AG04450 (cell line): ENCODE measurements at regions not wholly inside any gene's neighbourhood (a gene's known extent, or its start where the extent isn't known, plus 50 kb on each side); places are given as distances from the start of the nearest gene placed in this dataset.

Experiments
- CTCF ChIA-PET: fragments of 300-600, 350-600 bp; formaldehyde crosslinking; extraction: SDS; loops from one replicate; lab custom pipeline; 2022; ENCODE audit warnings: antibody characterized with exemption, inconsistent platforms; lab: Charles Lee
- POLR2A ChIA-PET: fragments of 350-600 bp; formaldehyde crosslinking; extraction: SDS; loops from one replicate; lab custom pipeline; 2021; ENCODE audit warnings: antibody characterized with exemption, inconsistent platforms; lab: Yijun Ruan, JAX
- DNase-seq: peaks from one replicate; pipeline ENCODE4 v3.0.0-alpha.2; 2011; ENCODE audit warnings: low read depth, low spot score
- H3K27ac ChIP-seq: one replicate; pipeline ENCODE4 v1.5.1; 2012; ENCODE audit warnings: low read depth, low read length, control low read depth
- H3K27me3 ChIP-seq: one replicate; pipeline ENCODE4 v1.6.0; 2012; ENCODE audit warnings: low read length; ENCODE audit not compliant: control insufficient read depth, insufficient read depth
- H3K4me3 ChIP-seq: 2 replicates; pipeline ENCODE4 v1.5.1; 2011; ENCODE audit warnings: mild to moderate bottlenecking, low read depth, low read length, control low read depth
- H3K9me3 ChIP-seq: 2 replicates; pipeline ENCODE4 v1.5.1; 2012; ENCODE audit warnings: low read length; ENCODE audit not compliant: control insufficient read depth, insufficient read depth
- TF ChIP-seq, protein P1 (sequence below): IDR thresholded peaks from 2 replicates; pipeline ENCODE4 v1.5.1; 2011; ENCODE audit warnings: low read depth, low read length, control low read depth, inconsistent platforms

DNA sequence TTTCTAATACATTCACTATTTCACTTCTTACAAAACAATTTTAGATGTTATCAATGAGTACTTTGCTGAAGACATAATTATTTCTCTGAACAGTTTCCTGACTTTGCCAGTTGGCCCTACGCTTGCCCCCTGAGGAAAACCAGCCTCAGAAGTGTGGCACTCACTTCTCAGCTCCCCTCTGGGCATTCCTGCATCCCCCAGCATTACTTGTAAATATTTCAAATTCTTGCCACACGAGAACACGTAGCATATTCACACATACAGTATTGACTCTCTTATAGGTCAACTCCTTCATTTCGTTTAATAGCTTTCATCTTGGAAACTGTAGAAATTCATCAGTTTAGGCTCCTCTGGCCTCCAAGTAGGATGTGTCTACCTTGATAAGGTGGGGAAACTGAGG is 65.2 kb downstream of the OTX2 start:
- H3K27me3 ChIP-seq: no peaks in the 10 kb centered on the region
- no peak for DNase-seq
- TF ChIP-seq, protein P1, sequence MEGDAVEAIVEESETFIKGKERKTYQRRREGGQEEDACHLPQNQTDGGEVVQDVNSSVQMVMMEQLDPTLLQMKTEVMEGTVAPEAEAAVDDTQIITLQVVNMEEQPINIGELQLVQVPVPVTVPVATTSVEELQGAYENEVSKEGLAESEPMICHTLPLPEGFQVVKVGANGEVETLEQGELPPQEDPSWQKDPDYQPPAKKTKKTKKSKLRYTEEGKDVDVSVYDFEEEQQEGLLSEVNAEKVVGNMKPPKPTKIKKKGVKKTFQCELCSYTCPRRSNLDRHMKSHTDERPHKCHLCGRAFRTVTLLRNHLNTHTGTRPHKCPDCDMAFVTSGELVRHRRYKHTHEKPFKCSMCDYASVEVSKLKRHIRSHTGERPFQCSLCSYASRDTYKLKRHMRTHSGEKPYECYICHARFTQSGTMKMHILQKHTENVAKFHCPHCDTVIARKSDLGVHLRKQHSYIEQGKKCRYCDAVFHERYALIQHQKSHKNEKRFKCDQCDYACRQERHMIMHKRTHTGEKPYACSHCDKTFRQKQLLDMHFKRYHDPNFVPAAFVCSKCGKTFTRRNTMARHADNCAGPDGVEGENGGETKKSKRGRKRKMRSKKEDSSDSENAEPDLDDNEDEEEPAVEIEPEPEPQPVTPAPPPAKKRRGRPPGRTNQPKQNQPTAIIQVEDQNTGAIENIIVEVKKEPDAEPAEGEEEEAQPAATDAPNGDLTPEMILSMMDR: no peak
- no peak overlapping the region for H3K27ac ChIP-seq
- H3K9me3 ChIP-seq: no peaks in the 10 kb centered on the region
- H3K4me3 ChIP-seq: no peak overlapping the region
- ChIA-PET CTCF (no interaction called here), POLR2A (no interaction called here)

DNA sequence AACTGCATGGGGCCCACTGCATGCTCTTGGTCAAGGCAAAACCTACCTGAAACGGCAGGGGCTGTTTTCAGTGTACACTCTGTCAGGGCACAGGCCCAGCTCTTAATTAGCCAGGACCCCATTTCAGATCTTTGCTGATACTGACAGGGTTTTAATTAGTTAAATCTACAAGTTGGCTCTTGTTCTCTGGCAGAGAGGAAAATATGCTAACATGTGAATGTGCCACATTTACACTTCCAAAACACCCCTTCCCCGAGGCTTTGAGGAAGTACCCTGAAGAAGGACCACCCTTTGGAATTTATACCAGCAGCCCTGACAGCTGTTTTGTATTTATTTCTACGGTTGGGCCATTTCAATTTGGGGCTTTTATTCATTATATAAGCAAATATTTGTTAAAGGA is 66.3 kb downstream of the OTX2 start:
- ChIA-PET POLR2A (no interaction called here), CTCF (no interaction called here)
- Histone ChIP-seq H3K4me3 (no peak overlapping the region), H3K27me3 (no peaks in the 10 kb centered on the region), H3K27ac (no peak overlapping the region), H3K9me3 (no peaks in the 10 kb centered on the region)
- DNase-seq: no peak
- TF ChIP-seq, protein P1: no peak

DNA sequence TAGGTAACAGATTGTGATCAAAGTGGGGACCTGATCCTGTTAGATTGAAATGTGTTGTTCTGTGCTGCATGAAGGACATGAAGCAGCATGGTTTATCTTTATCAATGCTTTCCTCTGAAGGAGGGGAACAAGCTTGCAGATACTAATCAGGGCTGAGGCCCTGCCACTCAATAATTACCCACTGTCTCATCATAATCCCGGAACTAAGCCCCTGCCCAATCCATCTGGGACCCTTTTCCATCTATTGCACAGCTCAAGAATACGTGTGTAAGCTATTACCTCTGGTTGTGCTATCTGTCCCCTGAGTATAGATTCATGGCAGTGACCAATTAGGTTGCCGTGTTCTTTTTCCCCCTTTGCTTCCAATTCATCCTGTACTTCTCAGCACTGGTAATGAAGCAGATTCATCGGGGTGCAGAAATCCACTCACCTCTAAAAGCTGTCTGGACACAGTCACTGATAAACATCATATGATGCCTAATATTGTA is 67.8 kb downstream of the OTX2 start:
- CTCF ChIA-PET: no interaction called here

DNA sequence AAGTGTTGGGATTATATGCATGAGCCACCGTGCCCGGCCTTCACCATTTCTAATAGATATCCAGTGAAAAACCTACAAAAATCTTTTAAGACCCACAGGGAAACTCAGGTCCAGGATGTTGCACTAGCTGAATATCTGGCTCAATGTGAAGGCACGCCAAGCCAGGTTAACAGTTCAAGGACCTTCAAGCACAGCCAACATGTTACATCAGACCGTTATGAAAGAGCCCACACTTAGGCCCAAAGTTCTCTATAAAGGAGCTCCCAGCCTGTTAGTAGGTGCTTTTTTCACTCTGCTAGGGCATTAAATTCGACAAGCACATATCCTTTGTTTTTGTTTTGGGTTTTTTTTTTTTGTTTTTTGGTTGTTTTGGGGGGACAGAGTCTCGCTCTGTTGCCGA is 69.0 kb downstream of the OTX2 start:
- POLR2A ChIA-PET: no interaction called here
- TF ChIP-seq, protein P1: no peak

More for the DNA sequence above, 67.8 kb downstream of the OTX2 start:
- no peak for DNase-seq
- H3K27ac ChIP-seq: no peak overlapping the region
- POLR2A ChIA-PET: no interaction called here
- no peaks in the 10 kb centered on the region for H3K9me3 ChIP-seq
- no peaks in the 10 kb centered on the region for H3K27me3 ChIP-seq
- TF ChIP-seq, protein P1: no peak
- H3K4me3 ChIP-seq: no peak overlapping the region

DNA sequence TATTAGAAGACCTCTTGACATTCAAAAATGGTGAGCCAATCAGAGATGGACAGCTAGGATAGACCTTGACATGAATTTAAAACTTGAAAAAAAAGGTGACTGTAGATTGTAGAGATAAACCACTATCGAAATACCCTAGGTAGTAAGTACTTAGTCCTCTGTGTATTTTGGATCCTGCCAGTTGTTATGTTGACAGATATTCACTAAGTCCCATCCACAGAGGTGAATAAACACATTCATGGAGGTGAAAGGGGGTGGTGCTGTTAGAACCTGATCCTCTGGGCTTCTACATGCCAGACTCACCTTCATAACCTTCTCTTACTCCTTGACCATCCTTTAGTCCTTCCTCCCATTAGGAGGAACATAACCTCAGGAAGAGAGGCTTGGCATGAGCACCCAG is 72.3 kb downstream of the OTX2 start:
- TF ChIP-seq, protein P1: no peak
- H3K27me3 ChIP-seq: peaks cover 6% of the 10 kb centered on the region
- no peak for DNase-seq
- ChIA-PET CTCF (no interaction called here), POLR2A (no interaction called here)
- H3K4me3 ChIP-seq: no peak overlapping the region
- no peaks in the 10 kb centered on the region for H3K9me3 ChIP-seq
- no peak overlapping the region for H3K27ac ChIP-seq

More for the DNA sequence above, 69.0 kb downstream of the OTX2 start:
- no peak for DNase-seq
- no peak overlapping the region for H3K4me3 ChIP-seq
- CTCF ChIA-PET: no interaction called here
- H3K9me3 ChIP-seq: no peaks in the 10 kb centered on the region
- H3K27ac ChIP-seq: no peak overlapping the region
- no peaks in the 10 kb centered on the region for H3K27me3 ChIP-seq
